ENCODE measurements at regions not wholly inside any gene's neighbourhood (a gene's known extent, or its start where the extent isn't known, plus 50 kb on each side); places are given as distances from the start of the nearest gene placed in this dataset.
"Not testable (repeated sequence)": the region's sequence is repeated elsewhere in the genome, so short reads cannot be mapped to it uniquely, and the experiment has no call there.

GRCh38 chr3:139131951-139132350 lies 87.3 kb upstream of the PRR23C start:
- DNase-seq, result no peak
- intact Hi-C loops (cut with DNase I), result no loop called here

GRCh38 chr3:139132976-139133375 lies 88.3 kb upstream of the PRR23C start:
- intact Hi-C loops (cut with DNase I), result no loop called here
- DNase-seq, result no peak

- intact Hi-C loops (cut with DNase I), result no loop called here
- no peak for DNase-seq
Observed at GRCh38 chr3:139134678-139135372, 90.1 kb upstream of the PRR23C start.

- no peak for DNase-seq
- intact Hi-C loops (cut with DNase I), result no loop called here
Observed at GRCh38 chr3:139135657-139136056, 91.0 kb upstream of the PRR23C start.

- intact Hi-C loops (cut with DNase I), result no loop called here
- no peak for DNase-seq
Observed at GRCh38 chr3:139136469-139137202, 91.9 kb upstream of the PRR23C start.

GRCh38 chr3:139140553-139140952 lies 95.9 kb upstream of the PRR23C start:
- DNase-seq, result no peak
- intact Hi-C loops (cut with DNase I), result no loop called here

- DNase-seq; intact Hi-C loops (cut with DNase I): not testable (repeated sequence)
Observed at GRCh38 chr3:139145980-139146379, 101.3 kb upstream of the PRR23C start.

- DNase-seq, result no peak
- intact Hi-C loops (cut with DNase I), result no loop called here
Observed at GRCh38 chr3:139151530-139151929, 106.8 kb upstream of the PRR23C start.

- intact Hi-C loops (cut with DNase I); DNase-seq: not testable (repeated sequence)
Observed at GRCh38 chr3:139153434-139153833, 108.7 kb upstream of the PRR23C start.

GRCh38 chr3:139157161-139157932 lies 112.7 kb upstream of the PRR23C start:
- DNase-seq, result no peak
- intact Hi-C loops (cut with DNase I), result no loop called here

GRCh38 chr3:139159356-139159755 lies 114.7 kb upstream of the PRR23C start:
- DNase-seq, result no peak
- intact Hi-C loops (cut with DNase I), result no loop called here

GRCh38 chr3:139173372-139174108 lies 128.8 kb upstream of the PRR23C start:
- peak in 3 of 10 donors; percentile 41 to 84 (median 42) for DNase-seq
- intact Hi-C loops (cut with DNase I), result no loop called here

GRCh38 chr3:139180489-139180888 lies 135.8 kb upstream of the PRR23C start:
- intact Hi-C loops (cut with DNase I), result no loop called here
- DNase-seq, result no peak

GRCh38 chr3:139182143-139182542 lies 137.5 kb upstream of the PRR23C start:
- DNase-seq, result no peak
- intact Hi-C loops (cut with DNase I), result no loop called here

- DNase-seq, result no peak
- intact Hi-C loops (cut with DNase I), result no loop called here
Observed at GRCh38 chr3:139182598-139182997, 137.9 kb upstream of the PRR23C start.

- no peak for DNase-seq
Observed at GRCh38 chr3:139185527-139185926, 140.8 kb upstream of the PRR23C start.

GRCh38 chr3:139187154-139187553 lies 142.5 kb upstream of the PRR23C start:
- intact Hi-C loops (cut with DNase I), result loop anchor here (5.0 kb wide), 1 partner anchor 75 kb away; no protein-coding TSS in a partner anchor
- DNase-seq, result no peak

More at GRCh38 chr3:139185527-139185926, 140.8 kb upstream of the PRR23C start:
- intact Hi-C loops (cut with DNase I), result loop anchor here (5.0 kb wide), 1 partner anchor 73 kb away; no protein-coding TSS in a partner anchor

GRCh38 chr3:139187648-139188047 lies 143.0 kb upstream of the PRR23C start:
- DNase-seq, result no peak
- intact Hi-C loops (cut with DNase I), result loop anchor here (5.0 kb wide), 1 partner anchor 75 kb away; no protein-coding TSS in a partner anchor

GRCh38 chr3:139189943-139190342 lies 145.3 kb upstream of the PRR23C start:
- DNase-seq, result no peak
- intact Hi-C loops (cut with DNase I), result loop anchor here (5.0 kb wide), 1 partner anchor 78 kb away; no protein-coding TSS in a partner anchor

GRCh38 chr3:139194421-139194820 lies 149.4 kb upstream of the MRPS22 start:
- DNase-seq; intact Hi-C loops (cut with DNase I): not testable (repeated sequence)

All from posterior cingulate gyrus (tissue), 11 donors.